ENCODE measurements at regions not wholly inside any gene's neighbourhood (a gene's known extent, or its start where the extent isn't known, plus 50 kb on each side); places are given as distances from the start of the nearest gene placed in this dataset.

DNA sequence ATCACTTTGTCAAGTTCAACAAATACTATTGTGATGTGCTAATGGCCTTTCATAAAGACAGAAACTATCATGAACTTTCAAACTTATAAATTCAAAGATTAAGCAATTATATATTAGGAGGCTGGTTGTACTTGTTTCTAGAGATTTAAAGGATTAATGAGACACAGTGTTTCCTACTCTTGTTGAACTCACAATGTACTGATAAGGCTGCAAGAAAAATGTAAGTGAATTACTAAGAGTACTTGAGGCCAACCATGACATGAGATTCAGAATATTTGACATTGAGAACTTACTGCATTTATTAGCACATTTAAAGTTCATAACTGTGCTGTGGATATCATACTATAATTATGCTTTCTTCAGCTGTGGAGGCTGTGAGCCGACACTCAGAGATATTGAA lies 1210.5 kb upstream of the SORCS1 start:
- TF ChIP-seq PHF8 (IDR thresholded peaks at IDR 0.05; ENCODE audit: borderline replicate concordance, low read depth) (no peak), NR3C1 (IDR thresholded peaks at IDR 0.05) (no peak), POLR2A (IDR thresholded peaks at IDR 0.05; ENCODE audit: low read length) (no peak), POLR2AphosphoS2 (conservative IDR thresholded peaks at IDR 0.05; ENCODE audit: low read length) (no peak), SMC3 (IDR thresholded peaks at IDR 0.05) (no peak), RARB (CRISPR knock-in tag; IDR thresholded peaks at IDR 0.05) (no peak), MAFK (IDR thresholded peaks at IDR 0.05; ENCODE audit: partially characterized antibody) (no peak), SREBF2 (IDR thresholded peaks at IDR 0.05) (no peak), RCOR1 (IDR thresholded peaks at IDR 0.05; ENCODE audit: low read depth, low read length) (no peak)
- TF ChIP-seq, protein P1, sequence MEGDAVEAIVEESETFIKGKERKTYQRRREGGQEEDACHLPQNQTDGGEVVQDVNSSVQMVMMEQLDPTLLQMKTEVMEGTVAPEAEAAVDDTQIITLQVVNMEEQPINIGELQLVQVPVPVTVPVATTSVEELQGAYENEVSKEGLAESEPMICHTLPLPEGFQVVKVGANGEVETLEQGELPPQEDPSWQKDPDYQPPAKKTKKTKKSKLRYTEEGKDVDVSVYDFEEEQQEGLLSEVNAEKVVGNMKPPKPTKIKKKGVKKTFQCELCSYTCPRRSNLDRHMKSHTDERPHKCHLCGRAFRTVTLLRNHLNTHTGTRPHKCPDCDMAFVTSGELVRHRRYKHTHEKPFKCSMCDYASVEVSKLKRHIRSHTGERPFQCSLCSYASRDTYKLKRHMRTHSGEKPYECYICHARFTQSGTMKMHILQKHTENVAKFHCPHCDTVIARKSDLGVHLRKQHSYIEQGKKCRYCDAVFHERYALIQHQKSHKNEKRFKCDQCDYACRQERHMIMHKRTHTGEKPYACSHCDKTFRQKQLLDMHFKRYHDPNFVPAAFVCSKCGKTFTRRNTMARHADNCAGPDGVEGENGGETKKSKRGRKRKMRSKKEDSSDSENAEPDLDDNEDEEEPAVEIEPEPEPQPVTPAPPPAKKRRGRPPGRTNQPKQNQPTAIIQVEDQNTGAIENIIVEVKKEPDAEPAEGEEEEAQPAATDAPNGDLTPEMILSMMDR (IDR thresholded peaks at IDR 0.05): no peak
- TF ChIP-seq, protein P2, sequence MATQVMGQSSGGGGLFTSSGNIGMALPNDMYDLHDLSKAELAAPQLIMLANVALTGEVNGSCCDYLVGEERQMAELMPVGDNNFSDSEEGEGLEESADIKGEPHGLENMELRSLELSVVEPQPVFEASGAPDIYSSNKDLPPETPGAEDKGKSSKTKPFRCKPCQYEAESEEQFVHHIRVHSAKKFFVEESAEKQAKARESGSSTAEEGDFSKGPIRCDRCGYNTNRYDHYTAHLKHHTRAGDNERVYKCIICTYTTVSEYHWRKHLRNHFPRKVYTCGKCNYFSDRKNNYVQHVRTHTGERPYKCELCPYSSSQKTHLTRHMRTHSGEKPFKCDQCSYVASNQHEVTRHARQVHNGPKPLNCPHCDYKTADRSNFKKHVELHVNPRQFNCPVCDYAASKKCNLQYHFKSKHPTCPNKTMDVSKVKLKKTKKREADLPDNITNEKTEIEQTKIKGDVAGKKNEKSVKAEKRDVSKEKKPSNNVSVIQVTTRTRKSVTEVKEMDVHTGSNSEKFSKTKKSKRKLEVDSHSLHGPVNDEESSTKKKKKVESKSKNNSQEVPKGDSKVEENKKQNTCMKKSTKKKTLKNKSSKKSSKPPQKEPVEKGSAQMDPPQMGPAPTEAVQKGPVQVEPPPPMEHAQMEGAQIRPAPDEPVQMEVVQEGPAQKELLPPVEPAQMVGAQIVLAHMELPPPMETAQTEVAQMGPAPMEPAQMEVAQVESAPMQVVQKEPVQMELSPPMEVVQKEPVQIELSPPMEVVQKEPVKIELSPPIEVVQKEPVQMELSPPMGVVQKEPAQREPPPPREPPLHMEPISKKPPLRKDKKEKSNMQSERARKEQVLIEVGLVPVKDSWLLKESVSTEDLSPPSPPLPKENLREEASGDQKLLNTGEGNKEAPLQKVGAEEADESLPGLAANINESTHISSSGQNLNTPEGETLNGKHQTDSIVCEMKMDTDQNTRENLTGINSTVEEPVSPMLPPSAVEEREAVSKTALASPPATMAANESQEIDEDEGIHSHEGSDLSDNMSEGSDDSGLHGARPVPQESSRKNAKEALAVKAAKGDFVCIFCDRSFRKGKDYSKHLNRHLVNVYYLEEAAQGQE (IDR thresholded peaks at IDR 0.05): no peak
- TF ChIP-seq, protein P3, sequence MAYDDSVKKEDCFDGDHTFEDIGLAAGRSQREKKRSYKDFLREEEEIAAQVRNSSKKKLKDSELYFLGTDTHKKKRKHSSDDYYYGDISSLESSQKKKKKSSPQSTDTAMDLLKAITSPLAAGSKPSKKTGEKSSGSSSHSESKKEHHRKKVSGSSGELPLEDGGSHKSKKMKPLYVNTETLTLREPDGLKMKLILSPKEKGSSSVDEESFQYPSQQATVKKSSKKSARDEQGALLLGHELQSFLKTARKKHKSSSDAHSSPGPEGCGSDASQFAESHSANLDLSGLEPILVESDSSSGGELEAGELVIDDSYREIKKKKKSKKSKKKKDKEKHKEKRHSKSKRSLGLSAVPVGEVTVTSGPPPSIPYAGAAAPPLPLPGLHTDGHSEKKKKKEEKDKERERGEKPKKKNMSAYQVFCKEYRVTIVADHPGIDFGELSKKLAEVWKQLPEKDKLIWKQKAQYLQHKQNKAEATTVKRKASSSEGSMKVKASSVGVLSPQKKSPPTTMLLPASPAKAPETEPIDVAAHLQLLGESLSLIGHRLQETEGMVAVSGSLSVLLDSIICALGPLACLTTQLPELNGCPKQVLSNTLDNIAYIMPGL (CRISPR knock-in tag; IDR thresholded peaks at IDR 0.05; ENCODE audit: borderline replicate concordance): no peak
